Peyer's patch (tissue), 4 donors: ENCODE measurements at regions not wholly inside any gene's neighbourhood (a gene's known extent, or its start where the extent isn't known, plus 50 kb on each side); places are given as distances from the start of the nearest gene placed in this dataset.

ENCODE experiments used
- POLR2A ChIP-seq, 2 donors: fragments of 450-650 bp; IDR thresholded peaks; one replicate each; pipeline ENCODE4 v1.5.1; 2017; ENCODE audit warnings: antibody characterized with exemption in 2 of 2, mild to moderate bottlenecking in 2 of 2, moderate library complexity in 2 of 2
- TF ChIP-seq, protein P1 (sequence below), 6 experiments: fragments of 450-650 bp in 4 of 6; fragments of 200-600 bp in 2 of 6; sonication (generic) in 1 of 6; IDR thresholded peaks; one replicate each; pipeline ENCODE4 v1.5.1; 2017 to 2019; ENCODE audit warnings: antibody characterized with exemption in 6 of 6, mild to moderate bottlenecking in 3 of 6, moderate library complexity in 1 of 6

GRCh38 chrX:110955706-110956105, 140.3 kb upstream of the PAK3 start:
- TF ChIP-seq, protein P1, sequence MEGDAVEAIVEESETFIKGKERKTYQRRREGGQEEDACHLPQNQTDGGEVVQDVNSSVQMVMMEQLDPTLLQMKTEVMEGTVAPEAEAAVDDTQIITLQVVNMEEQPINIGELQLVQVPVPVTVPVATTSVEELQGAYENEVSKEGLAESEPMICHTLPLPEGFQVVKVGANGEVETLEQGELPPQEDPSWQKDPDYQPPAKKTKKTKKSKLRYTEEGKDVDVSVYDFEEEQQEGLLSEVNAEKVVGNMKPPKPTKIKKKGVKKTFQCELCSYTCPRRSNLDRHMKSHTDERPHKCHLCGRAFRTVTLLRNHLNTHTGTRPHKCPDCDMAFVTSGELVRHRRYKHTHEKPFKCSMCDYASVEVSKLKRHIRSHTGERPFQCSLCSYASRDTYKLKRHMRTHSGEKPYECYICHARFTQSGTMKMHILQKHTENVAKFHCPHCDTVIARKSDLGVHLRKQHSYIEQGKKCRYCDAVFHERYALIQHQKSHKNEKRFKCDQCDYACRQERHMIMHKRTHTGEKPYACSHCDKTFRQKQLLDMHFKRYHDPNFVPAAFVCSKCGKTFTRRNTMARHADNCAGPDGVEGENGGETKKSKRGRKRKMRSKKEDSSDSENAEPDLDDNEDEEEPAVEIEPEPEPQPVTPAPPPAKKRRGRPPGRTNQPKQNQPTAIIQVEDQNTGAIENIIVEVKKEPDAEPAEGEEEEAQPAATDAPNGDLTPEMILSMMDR (IDR thresholded peaks at IDR 0.05), result no peak
- no peak for TF ChIP-seq POLR2A (IDR thresholded peaks at IDR 0.05)
